GM12878 (cell line): ENCODE measurements at regions not wholly inside any gene's neighbourhood (a gene's known extent, or its start where the extent isn't known, plus 50 kb on each side); places are given as distances from the start of the nearest gene placed in this dataset.

Experiments
- ATAC-seq: fragments of 200-7000 bp; cut with Tn5 transposase; 3 replicates; pipeline ENCODE4 v1.9.1; 2020; ENCODE audit warnings: mild to moderate bottlenecking, moderate library complexity
- BruUV-seq: library from RNA; stranded (reverse); fragments of 400-500 nt; replicated peaks from 2 replicates; lab custom pipeline; 2021; lab: Mats Ljungman, UMichigan
- CTCF ChIA-PET: fragments of 300-600 bp; sonication (Branson Sonifier 250); formaldehyde crosslinking; extraction: SDS; loops from one replicate; lab custom pipeline; 2021; ENCODE audit warnings: inconsistent platforms; lab: Yijun Ruan, JAX
- POLR2A ChIA-PET: fragments of 350-600 bp; formaldehyde crosslinking; extraction: SDS; loops from one replicate; lab custom pipeline; 2021; ENCODE audit warnings: inconsistent platforms; lab: Charles Lee
- RAD21 ChIA-PET: fragments of 300-600 bp; sonication (Branson Sonifier 250); formaldehyde crosslinking; loops from one replicate; lab custom pipeline; 2023; ENCODE audit warnings: antibody characterized with exemption; ENCODE audit not compliant: unreplicated experiment; lab: Charles Lee
- SMC1A ChIA-PET: fragments of 300-600 bp; sonication (Branson Sonifier 250); formaldehyde crosslinking; loops from one replicate; lab custom pipeline; 2023; ENCODE audit not compliant: unreplicated experiment, uncharacterized antibody; lab: Charles Lee
- DNase-seq: peaks from one replicate; pipeline ENCODE4 v3.0.0-alpha.2; 2011; ENCODE audit warnings: low read depth, low spot score
- FAIRE-seq: peaks from 3 replicates; lab custom pipeline; 2011; peaks lifted over from hg19 to GRCh38; lab: Jason Lieb, UNC
- H2AFZ ChIP-seq: 2 replicates; pipeline ENCODE4 v1.6.0; 2011; ENCODE audit warnings: low read depth, low read length, control low read depth; ENCODE audit not compliant: control insufficient read depth
- H3K27ac ChIP-seq: 2 replicates; pipeline ENCODE4 v1.5.1; 2011; ENCODE audit warnings: control low read depth; ENCODE audit not compliant: control insufficient read depth, insufficient read depth
- H3K27me3 ChIP-seq, 2 experiments: replicated peaks in 1 of 2; 2 replicates each; pipeline versions ENCODE4 v1.6.0 to v1.6.1; 2011; ENCODE audit warnings: low read length in 1 of 2; ENCODE audit not compliant: control insufficient read depth in 2 of 2, insufficient read depth in 2 of 2
- H3K36me3 ChIP-seq, 2 experiments: 2 replicates each; pipeline ENCODE4 v1.5.1; 2011; ENCODE audit warnings: low read length in 1 of 2; ENCODE audit not compliant: control insufficient read depth in 2 of 2, insufficient read depth in 2 of 2
- H3K4me1 ChIP-seq: 2 replicates; pipeline ENCODE4 v1.6.1; 2011; ENCODE audit warnings: mild to moderate bottlenecking, low read length, moderate library complexity, mixed read lengths; ENCODE audit not compliant: control insufficient read depth, insufficient read depth
- H3K4me2 ChIP-seq: 2 replicates; pipeline ENCODE4 v1.6.0; 2011; ENCODE audit warnings: control low read depth; ENCODE audit not compliant: control insufficient read depth, insufficient read depth
- H3K4me3 ChIP-seq: fragments of 200-600 bp; sonication (generic); 2 replicates; pipeline ENCODE4 v1.5.1; 2016
- H3K79me2 ChIP-seq: 2 replicates; pipeline ENCODE4 v1.6.0; 2011; ENCODE audit warnings: low read length; ENCODE audit not compliant: control insufficient read depth, insufficient read depth
- H3K9ac ChIP-seq: 2 replicates; pipeline ENCODE4 v1.8.0; 2011; ENCODE audit warnings: low read length, control low read depth, mixed read lengths; ENCODE audit not compliant: control insufficient read depth, insufficient read depth
- H3K9me3 ChIP-seq: replicated peaks from 3 replicates; pipeline ENCODE4 v1.5.1; 2011; ENCODE audit warnings: mild to moderate bottlenecking, low read length; ENCODE audit not compliant: control insufficient read depth, insufficient read depth
- H4K20me1 ChIP-seq: 2 replicates; pipeline ENCODE4 v1.6.0; 2011; ENCODE audit not compliant: control insufficient read depth, insufficient read depth
- MEF2B ChIP-seq: fragments of 450-650 bp; IDR thresholded peaks from 2 replicates; pipeline ENCODE4 v1.6.1; 2018; ENCODE audit warnings: mild to moderate bottlenecking, moderate library complexity; ENCODE audit not compliant: partially characterized antibody, poor library complexity, severe bottlenecking
- MXI1 ChIP-seq: fragments of 150-350 bp; IDR thresholded peaks from 2 replicates; pipeline ENCODE4 v1.6.1; 2011; ENCODE audit warnings: low read depth, mild to moderate bottlenecking, inconsistent platforms, low read length, improper control_type of control experiment
- POLR2AphosphoS2 ChIP-seq: IDR thresholded peaks from 2 replicates; pipeline ENCODE4 v1.6.1; 2011; ENCODE audit warnings: low read depth, mild to moderate bottlenecking, low read length, improper control_type of control experiment, moderate library complexity
- SP1 ChIP-seq: IDR thresholded peaks from one replicate; pipeline ENCODE4 v1.6.1; 2011; ENCODE audit warnings: low read depth, low read length
- STAT1 ChIP-seq: fragments of 450-650 bp; conservative IDR thresholded peaks from 2 replicates; pipeline ENCODE4 v1.6.1; 2014; ENCODE audit warnings: antibody characterized with exemption, mild to moderate bottlenecking
- SUPT20H ChIP-seq: IDR thresholded peaks from 2 replicates; pipeline ENCODE4 v1.6.1; 2011; ENCODE audit warnings: low read depth, mild to moderate bottlenecking, low read length, moderate library complexity, borderline replicate concordance; ENCODE audit not compliant: control insufficient read depth
- ZBTB33 ChIP-seq: fragments of 450-650 bp; IDR thresholded peaks from 2 replicates; pipeline ENCODE4 v1.6.1; 2017; ENCODE audit warnings: mild to moderate bottlenecking
- ZNF207 ChIP-seq: fragments of 450-650 bp; IDR thresholded peaks from 2 replicates; pipeline ENCODE4 v1.6.1; 2014; ENCODE audit warnings: antibody characterized with exemption, mild to moderate bottlenecking, borderline replicate concordance
- in situ Hi-C: fragments of 300-500 bp; cut with MboI; formaldehyde crosslinking; loops from 9 replicates; pipeline ENCODE4 v1.14.3; 2018; ENCODE audit warnings: mixed read lengths
- intact Hi-C: fragments of 100-400 bp; cut with micrococcal nuclease; formaldehyde crosslinking; loops from one replicate; pipeline ENCODE4 v1.14.2; 2022; ENCODE audit not compliant: unreplicated experiment
- TF ChIP-seq, protein P1 (sequence below): fragments of 450-650 bp; IDR thresholded peaks from 2 replicates; pipeline ENCODE4 v1.6.1; 2016; ENCODE audit warnings: mild to moderate bottlenecking

DNA sequence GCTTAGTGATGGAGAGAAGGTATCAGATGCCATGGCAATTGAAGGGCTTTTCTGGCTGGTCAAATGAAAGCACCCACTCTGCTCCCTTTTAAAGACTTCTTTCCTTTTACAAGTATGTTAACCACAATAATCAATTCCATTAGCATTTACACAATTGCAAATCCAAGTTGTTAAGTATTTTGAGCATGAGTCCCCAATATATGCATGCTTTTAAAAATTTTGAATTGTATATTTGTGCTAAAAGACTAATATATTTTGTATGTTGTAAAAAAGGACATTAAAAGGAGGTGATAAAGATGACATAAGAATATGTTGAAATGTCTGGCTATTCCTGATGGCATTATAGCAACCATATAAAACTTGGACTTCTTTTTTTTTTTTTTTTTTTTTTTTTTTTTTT lies 639.9 kb upstream of the CPEB2 start:
- ATAC-seq, result no peak
- ChIA-PET RAD21 (no interaction called here), POLR2A (no interaction called here)
- Histone ChIP-seq H4K20me1 (no peaks in the 10 kb centered on the region), H3K27ac (no peak overlapping the region), H3K27me3 (no peaks in the 10 kb centered on the region), H3K4me2 (no peak overlapping the region), H2AFZ (no peak overlapping the region), H3K9me3 (no peaks in the 10 kb centered on the region), H3K4me3 (no peak overlapping the region)
- no TSS peak for BruUV-seq
- FAIRE-seq, result no peak
- TF ChIP-seq MXI1, result no peak
- no peak for TF ChIP-seq POLR2AphosphoS2
- TF ChIP-seq MEF2B, result no peak
- TF ChIP-seq, protein P1, sequence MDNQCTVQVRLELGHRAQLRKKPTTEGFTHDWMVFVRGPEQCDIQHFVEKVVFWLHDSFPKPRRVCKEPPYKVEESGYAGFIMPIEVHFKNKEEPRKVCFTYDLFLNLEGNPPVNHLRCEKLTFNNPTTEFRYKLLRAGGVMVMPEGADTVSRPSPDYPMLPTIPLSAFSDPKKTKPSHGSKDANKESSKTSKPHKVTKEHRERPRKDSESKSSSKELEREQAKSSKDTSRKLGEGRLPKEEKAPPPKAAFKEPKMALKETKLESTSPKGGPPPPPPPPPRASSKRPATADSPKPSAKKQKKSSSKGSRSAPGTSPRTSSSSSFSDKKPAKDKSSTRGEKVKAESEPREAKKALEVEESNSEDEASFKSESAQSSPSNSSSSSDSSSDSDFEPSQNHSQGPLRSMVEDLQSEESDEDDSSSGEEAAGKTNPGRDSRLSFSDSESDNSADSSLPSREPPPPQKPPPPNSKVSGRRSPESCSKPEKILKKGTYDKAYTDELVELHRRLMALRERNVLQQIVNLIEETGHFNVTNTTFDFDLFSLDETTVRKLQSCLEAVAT, result no peak
- TF ChIP-seq SP1, result no peak
- TF ChIP-seq, all 136 proteins: peak for 0
- in situ Hi-C loops (no loop called here), intact Hi-C loops (no loop called here)
- DNase-seq, result no peak
- ChIA-PET SMC1A (no interaction called here), CTCF (interaction anchor here (0.6 kb wide), 1 partner anchor 10 kb away, joined by 3 read pairs; no protein-coding TSS in a partner anchor)
- Histone ChIP-seq H3K4me1 (no peaks in the 10 kb centered on the region), H3K36me3 (no peaks in the 10 kb centered on the region), H3K79me2 (no peaks in the 10 kb centered on the region), H3K9ac (no peak overlapping the region)

DNA sequence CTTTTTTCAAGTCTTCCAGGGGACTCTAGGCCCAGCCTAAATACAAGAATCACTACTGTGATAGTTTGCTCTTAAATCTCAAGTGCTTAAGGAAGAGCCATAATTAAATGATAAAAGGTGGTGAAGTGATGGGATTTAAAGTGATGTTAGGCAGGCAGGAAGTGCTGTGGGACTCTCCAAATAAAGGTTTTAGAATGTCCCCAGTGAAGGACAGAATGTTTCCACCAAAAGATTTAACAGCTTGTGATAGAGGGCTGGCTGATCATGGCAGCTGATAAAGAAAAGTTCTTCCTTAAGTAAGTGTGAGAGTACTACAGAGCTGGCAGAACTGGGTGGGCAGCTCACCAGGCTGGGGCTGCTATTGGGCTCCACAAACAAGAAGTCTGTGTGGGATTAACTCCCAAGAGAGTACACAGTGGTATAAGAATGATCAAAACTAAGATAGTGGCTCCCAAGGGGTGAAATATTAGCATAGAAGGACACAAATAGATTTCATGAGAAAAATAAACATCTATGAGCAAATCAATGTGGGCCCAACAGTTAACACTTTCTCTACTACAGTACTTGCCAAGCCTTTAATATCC lies 637.2 kb upstream of the CPEB2 start:
- FAIRE-seq, result no peak
- POLR2A ChIA-PET, result no interaction called here
- RAD21 ChIA-PET, result no interaction called here

More for the DNA sequence above, 637.2 kb upstream of the CPEB2 start:
- ChIA-PET SMC1A (interaction anchor here (0.7 kb wide), 1 partner anchor 213 kb away, joined by 3 read pairs; no protein-coding TSS in a partner anchor), CTCF (no interaction called here)
- H3K4me3 ChIP-seq, result no peak overlapping the region
- H4K20me1 ChIP-seq, result no peaks in the 10 kb centered on the region
- intact Hi-C loops (no loop called here), in situ Hi-C loops (no loop called here)
- no peak overlapping the region for H3K27ac ChIP-seq
- H3K4me1 ChIP-seq, result no peaks in the 10 kb centered on the region
- H3K9me3 ChIP-seq, result no peaks in the 10 kb centered on the region
- H3K4me2 ChIP-seq, result no peak overlapping the region
- TF ChIP-seq SUPT20H, result no peak
- TF ChIP-seq ZNF207, result no peak
- no peak for TF ChIP-seq STAT1
- TF ChIP-seq ZBTB33, result no peak
- DNase-seq (no peak), ATAC-seq (no peak)
- H3K9ac ChIP-seq, result no peak overlapping the region
- BruUV-seq, result no TSS peak
- no peak overlapping the region for H2AFZ ChIP-seq
- no peaks in the 10 kb centered on the region for H3K27me3 ChIP-seq
- H3K79me2 ChIP-seq, result no peaks in the 10 kb centered on the region
- H3K36me3 ChIP-seq, result no peaks in the 10 kb centered on the region
